Stimulated activated CD8-positive, alpha-beta memory T cell treated with anti-CD3 and anti-CD28 coated beads, Interleukin-7, amount 100 ng/mL, for 1 hour (primary cell): ENCODE measurements at regions not wholly inside any gene's neighbourhood (a gene's known extent, or its start where the extent isn't known, plus 50 kb on each side); places are given as distances from the start of the nearest gene placed in this dataset.

ENCODE experiments used
- DNase-seq, 2 donors: peaks; one replicate each; pipeline ENCODE4 v3.0.0-alpha.2; 2020; ENCODE audit warnings: low read depth in 2 of 2

DNA sequence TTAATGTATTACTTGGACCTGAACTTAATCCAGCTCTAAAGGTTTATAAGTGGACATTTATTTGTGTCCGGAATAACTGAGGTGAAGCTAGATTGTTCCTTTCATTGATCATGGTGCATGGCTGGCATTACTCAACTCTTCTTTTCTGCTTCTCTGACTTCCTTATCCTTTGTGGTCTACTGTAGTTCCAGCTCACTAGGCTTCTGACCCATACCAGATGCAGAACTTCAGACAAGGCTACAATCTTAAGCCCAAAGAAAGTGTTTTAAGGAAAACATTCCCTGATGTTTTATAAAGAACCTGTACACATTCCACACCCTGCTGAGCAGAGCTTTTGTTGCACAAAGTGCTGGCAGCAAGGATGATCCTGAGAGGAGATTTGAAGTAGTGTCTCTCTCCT, 250.8 kb upstream of the TGFBR2 start:
- DNase-seq, result no peak

DNA sequence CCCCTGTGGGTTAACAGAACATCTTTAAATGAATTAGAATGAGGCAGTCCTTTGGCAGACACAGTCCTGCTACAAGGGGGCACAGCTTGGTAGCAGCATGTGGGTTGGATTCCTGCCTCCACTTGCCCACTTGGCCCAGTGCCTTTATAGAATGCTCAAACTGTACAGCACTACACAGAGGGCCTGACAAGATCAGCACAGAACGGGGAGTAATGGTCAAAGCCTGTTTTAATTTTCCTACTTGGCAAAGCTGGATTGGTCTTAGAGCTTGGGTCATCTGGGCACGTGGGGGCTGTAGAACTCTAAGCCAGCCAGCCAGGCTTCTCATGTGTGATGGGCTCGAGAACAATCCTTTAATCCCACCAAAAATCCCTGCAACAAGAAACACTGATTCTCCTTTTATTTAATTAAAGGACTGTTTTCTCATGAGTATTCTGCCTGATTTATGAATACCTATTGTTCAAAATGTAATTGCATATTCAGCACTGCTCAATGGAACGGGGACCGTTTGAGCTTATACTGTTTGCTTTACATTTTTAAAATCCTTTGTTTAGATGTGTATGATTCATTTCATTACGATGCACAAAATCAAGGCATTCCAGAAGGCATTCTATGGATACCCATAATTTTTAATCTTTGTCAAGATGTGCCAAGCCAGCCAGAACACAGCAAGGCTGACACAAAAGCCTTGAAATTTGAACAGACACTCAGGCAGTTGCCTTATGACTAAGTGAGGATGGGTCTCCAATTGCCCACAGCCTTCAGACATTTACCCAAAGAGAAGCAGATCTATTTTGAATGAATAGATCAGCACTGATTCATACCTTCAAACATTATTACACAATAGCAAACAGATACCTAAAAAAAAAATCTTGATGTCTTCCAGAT, 249.3 kb upstream of the TGFBR2 start:
- DNase-seq, result no peak

- no peak for DNase-seq
Measured at GRCh38 chr3:30357897-30358296, 248.5 kb upstream of the TGFBR2 start.

GRCh38 chr3:30358871-30359270, 247.5 kb upstream of the TGFBR2 start:
- no peak for DNase-seq

GRCh38 chr3:30368978-30369377, 237.4 kb upstream of the TGFBR2 start:
- no peak for DNase-seq

- no peak for DNase-seq
Measured at GRCh38 chr3:30370681-30371271, 235.6 kb upstream of the TGFBR2 start.

GRCh38 chr3:30372837-30373236, 233.6 kb upstream of the TGFBR2 start:
- DNase-seq, result no peak

DNA sequence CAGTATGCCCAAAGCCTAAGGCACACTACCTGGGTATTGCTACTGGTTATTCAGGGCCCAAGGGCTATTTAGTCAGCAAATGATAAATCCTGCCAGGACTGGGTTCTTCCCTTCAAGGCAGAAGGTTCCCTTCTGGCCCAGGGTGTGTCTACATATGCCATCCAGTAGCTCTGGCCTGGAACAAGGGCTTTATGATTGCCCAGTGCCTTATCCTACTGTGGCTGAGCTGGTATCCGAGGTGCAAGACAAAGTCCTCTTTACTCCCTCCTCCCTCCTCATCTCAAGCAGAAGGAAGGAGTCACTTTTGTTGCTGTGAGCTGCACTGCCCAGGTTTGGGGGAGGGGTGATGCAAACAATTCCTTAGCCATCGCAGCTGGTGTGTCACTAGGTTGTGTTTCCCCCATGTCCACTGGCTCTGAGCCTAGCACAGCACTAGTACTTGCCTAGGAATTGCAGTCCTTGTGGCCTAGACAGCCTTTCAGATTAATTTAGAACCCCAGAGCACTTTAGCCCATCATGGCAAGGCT, 221.8 kb upstream of the TGFBR2 start:
- DNase-seq, result no peak

DNA sequence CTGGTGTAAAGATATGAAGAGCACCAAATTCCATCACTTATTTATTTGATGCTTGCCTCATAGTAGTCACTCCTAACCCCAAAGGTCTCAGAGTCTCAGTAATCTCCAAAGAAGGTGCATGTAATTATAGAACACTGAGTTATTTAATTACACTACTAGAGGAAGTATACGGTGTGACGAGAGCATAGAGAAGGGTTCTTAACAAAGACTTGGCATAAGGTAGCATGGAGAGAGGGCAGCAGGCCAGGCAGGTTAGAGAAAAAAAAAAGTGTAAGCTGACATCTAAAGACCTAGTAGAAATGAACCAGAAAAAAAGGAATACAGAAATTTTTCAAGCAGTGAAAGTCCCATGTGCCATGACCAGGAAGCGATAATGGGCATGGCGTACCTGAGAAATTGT, 213.3 kb upstream of the TGFBR2 start:
- DNase-seq, result no peak

- no peak for DNase-seq
Measured at GRCh38 chr3:30397030-30397429, 209.4 kb upstream of the TGFBR2 start.

GRCh38 chr3:30399394-30400181, 206.8 kb upstream of the TGFBR2 start:
- no peak for DNase-seq

GRCh38 chr3:30400926-30401325, 205.5 kb upstream of the TGFBR2 start:
- no peak for DNase-seq

- no peak for DNase-seq
Measured at GRCh38 chr3:30401971-30402370, 204.4 kb upstream of the TGFBR2 start.

DNA sequence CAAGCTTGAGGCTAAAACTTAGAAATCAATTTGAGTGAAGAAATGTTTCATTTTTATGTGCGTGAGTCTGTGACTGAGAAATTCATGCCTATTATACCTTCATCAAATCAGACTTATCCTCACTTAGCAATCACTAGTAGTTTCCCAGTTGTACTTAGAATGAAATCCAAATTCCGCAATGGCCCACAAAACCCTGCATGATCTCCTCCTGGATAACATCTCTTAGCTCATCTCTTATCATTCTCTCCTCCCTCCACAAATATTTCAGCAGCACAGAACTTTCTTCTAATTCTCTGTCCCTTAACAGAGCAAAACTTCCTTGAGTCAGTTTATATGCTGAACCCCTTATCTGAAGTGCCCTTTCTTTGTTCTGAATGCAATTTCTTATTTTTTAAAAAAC, 198.8 kb upstream of the TGFBR2 start:
- DNase-seq, result no peak

GRCh38 chr3:30408105-30408557, 198.3 kb upstream of the TGFBR2 start:
- no peak for DNase-seq

DNA sequence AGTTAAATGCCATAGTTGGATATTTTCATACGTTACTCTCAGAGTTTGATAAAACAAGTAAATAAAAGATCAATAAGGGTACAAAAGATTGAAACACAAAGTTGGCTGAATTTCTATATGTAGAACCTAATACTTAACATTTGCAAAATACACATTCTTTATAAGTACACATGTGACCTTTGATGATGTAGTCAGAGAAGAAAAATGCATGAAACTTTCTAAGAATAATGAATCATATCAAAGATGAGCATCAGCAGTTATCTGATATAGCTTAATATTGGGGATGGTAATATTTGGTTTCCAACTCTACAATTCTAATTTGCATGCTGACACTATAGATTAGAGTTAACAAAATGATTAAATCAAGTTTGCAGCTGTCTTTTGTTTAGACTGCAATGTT, 188.0 kb upstream of the TGFBR2 start:
- no peak for DNase-seq

DNA sequence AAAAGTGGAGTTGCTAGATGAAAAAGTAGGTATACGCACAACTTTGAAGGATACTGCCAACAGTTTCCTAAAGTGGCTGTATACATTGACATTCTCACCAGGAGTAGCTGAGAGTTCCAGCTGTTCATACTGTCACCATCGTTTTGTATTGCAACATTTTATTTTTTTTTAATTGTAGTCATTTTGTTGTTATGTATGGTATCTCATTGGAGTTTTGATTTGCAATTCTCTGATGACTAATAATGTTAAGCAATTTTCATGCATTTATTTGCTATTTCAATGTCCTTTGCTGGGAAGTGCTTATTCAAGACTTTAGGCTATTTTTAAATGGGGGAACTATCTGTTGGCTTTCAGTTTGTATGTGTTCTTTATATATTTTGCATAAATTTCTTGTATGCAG, 185.1 kb upstream of the TGFBR2 start:
- no peak for DNase-seq

- DNase-seq, result no peak
Measured at GRCh38 chr3:30426293-30426993, 180.0 kb upstream of the TGFBR2 start.

GRCh38 chr3:30428251-30428650, 178.2 kb upstream of the TGFBR2 start:
- no peak for DNase-seq

- DNase-seq, result no peak
Measured at GRCh38 chr3:30435861-30436331, 170.5 kb upstream of the TGFBR2 start.

DNA sequence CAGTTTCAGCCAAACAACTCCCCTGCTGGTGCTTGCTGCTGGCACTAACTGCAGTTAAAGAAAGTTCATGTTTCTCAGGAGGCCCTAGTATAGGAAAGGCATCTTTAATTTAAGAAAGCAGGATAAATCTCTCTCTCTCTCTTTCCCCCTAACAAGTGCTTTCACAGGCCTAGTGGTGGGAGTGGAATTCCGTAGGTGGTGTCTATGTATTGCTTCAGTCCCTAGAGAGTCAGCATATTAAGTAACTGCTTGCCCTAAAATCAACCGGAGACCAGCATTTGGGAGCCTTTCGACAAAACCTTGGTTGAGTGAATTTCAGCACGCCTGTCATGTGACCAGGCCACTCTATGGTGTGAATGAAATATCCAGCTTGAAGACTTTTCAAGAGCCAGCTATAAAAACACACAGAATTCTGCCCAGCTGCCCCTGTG, 169.2 kb upstream of the TGFBR2 start:
- DNase-seq, result no peak
